NCI-H2081 (cell line): ENCODE measurements at regions not wholly inside any gene's neighbourhood (a gene's known extent, or its start where the extent isn't known, plus 50 kb on each side); places are given as distances from the start of the nearest gene placed in this dataset.
A peak's percentile ranks its signal among the peaks of the same experiment; 100 is the strongest.

Experiments
- DNase-seq, 2 experiments: peaks; one replicate each; lab custom pipeline; 2025; lab: John Stamatoyannopoulos, UW

DNA sequence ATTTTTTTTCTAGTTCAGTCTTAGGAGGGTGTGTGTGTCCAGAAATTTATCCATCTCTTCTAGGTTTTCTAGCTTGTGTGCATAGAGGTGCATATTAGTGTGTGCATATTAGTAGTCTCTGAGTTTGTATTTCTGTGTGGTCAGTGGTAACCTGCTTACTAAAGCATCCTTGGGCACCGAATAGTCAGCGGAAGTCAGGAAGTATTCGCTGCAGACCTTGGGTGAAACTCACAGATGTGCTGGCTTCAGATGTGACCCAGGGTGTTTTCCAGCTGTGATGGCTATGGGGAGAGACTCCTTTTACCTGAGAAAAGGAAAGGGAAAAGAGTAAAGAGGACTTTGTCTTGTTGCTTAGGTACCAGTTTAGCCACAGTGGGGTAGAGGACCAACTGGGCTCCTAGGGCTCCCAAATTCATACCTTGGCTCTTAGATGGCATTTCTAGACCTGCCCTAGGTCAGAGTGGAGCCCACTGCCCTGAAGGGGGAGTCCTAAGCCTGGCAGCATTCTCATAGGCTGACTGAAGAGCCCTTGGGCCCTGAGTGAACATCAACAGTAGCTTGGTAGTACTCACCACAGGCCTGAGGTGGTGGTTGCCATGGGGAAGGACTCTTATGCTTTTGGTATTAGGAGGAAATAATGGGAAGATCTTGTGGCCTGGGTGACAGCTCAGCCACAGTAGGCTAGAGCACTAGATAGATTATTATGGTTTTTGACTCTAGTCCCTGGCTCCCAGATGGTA lies 286.0 kb upstream of the ZPLD1 start:
- no peak for DNase-seq

GRCh38 chr3:102151935-102152334 lies 282.9 kb upstream of the ZPLD1 start:
- DNase-seq, result no peak

GRCh38 chr3:102156426-102156825 lies 278.4 kb upstream of the ZPLD1 start:
- no peak for DNase-seq

GRCh38 chr3:102158080-102158740 lies 276.6 kb upstream of the ZPLD1 start:
- DNase-seq, result no peak

- no peak for DNase-seq
These were observed 274.9 kb upstream of the ZPLD1 start for GRCh38 chr3:102159810-102160451.

DNA sequence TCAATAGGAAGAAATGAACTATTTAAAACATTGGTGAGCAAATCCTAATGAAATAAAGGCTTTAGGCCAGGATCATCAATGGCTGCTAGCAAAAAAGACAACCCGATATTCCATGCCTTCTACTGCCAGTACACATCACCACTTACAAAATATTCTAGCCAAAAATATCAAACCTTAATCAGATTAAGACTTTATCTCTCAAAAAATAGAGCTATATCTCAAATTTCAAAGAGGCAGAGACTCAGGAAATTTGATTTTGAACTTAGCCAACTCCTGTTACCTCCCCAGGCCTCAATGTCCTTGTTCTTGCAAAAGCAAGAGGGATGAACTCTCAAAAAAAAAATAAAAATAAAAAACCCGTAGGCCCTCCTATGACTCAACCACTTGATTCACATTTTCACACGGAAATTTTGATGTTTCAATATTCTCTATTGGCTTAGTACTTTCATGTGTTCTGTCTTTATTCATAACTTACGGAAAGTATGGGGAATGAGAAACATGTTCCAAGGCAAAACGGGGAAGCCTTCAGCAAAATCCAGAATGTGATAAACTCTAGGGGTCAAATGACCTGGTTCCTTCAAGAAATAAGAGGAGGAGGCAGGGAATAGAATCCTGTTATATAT lies 273.3 kb upstream of the ZPLD1 start:
- DNase-seq, result no peak

GRCh38 chr3:102162251-102162650 lies 272.6 kb upstream of the ZPLD1 start:
- no peak for DNase-seq

DNA sequence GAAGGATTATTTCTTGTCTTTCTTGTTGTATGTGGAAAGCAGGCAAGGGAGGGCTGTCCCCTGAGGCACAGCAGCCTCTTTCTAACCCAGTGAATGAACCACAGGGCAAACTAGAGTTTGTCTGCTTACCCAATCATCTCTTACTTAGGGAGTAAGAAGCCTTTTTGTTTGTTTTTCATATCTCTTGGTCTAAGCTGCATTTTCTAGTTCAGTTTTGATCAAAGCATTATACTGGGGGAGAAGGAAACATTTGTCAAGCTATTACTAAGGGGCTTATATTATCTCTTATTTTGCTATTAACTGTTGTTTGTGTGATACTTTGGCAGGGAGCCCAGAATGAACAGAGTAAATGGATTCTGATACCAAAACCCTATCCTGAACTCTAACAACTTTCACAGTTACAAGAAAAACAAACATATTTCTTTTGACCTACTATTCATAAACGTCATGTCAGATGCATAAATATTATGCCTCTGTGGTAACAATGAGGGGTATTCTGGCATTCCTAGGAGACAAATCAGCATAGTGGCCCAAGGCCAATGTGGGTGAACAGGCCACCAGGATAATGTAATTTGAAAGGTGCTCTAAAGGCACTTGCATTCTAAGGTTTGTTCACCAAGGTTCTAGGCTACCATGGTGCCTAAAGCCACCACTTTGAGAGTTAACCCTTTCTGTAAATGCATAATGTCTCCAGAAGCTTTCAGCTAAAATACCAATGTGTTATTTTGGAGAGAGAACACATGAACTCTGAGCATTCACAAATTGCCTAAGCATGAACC lies 271.6 kb upstream of the ZPLD1 start:
- DNase-seq, result no peak

GRCh38 chr3:102163818-102164154 lies 271.0 kb upstream of the ZPLD1 start:
- DNase-seq, result no peak

DNA sequence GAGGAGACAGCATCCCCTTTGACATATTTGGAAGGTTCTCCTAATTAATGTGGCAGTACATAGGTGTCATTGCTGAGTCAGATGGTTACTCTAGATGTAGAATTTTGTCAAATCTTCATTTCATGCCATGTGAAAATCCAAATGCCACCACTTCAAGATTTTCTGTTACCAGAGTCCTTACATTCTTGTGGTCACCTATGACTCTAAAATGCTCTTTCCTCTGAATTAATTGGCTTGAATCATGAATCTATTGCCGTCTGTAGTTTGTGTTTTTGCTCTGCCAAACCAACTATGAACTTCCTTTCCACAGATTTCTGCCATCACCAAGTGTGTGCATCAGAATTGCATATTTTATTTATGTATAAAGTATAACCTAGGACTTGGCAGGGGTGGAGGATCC lies 269.4 kb upstream of the ZPLD1 start:
- no peak for DNase-seq

DNA sequence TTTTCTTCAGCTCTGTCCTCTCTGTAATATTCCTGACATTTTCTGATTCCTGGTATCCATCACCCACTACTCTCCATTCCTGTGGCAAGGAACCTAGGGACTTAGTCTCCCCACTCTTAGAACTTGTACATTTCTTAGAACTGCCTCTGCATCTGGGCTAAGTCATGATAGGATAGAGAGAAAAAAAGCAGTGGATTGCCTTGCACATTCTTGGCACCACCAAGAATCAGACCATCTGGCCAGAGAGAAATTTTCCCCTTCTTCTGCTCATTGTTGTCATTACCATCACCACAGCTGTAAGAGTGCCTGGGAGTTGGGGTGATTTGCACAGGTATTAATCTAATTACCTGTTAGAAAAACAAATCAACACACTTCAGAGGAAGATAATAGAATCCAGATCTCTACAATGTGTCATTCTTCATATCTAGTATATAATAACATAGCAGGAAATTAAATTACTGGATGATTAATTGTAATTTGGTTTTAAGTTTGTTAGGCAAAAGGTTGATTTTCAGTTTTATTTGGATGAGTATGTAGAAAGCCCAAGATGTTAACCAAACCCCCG lies 264.8 kb upstream of the ZPLD1 start:
- no peak for DNase-seq

DNA sequence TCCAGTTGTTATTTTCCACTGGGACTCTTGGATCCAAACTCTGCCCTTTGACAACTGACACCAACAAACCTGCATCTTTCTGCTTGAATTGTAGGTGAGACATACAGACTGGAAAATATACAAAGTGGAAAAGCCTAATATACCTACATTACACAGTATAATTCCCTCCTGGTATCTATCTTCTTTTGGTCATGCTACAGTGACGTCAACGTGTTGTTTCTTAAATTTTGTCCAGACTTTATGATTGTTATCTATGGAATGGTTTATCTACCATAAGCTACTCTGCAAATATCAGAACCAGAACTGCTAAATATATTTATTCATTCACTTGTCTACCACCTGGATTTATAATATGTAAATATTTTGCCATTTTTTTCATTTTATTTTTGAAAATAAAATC lies 264.3 kb upstream of the ZPLD1 start:
- DNase-seq, result no peak

- DNase-seq, result no peak
These were observed 260.5 kb upstream of the ZPLD1 start for GRCh38 chr3:102174312-102174712.

- peak in 1 of 2 experiments; percentile 12 for DNase-seq
These were observed 259.9 kb upstream of the ZPLD1 start for GRCh38 chr3:102174832-102175374.

GRCh38 chr3:102176333-102177050 lies 258.3 kb upstream of the ZPLD1 start:
- no peak for DNase-seq

DNA sequence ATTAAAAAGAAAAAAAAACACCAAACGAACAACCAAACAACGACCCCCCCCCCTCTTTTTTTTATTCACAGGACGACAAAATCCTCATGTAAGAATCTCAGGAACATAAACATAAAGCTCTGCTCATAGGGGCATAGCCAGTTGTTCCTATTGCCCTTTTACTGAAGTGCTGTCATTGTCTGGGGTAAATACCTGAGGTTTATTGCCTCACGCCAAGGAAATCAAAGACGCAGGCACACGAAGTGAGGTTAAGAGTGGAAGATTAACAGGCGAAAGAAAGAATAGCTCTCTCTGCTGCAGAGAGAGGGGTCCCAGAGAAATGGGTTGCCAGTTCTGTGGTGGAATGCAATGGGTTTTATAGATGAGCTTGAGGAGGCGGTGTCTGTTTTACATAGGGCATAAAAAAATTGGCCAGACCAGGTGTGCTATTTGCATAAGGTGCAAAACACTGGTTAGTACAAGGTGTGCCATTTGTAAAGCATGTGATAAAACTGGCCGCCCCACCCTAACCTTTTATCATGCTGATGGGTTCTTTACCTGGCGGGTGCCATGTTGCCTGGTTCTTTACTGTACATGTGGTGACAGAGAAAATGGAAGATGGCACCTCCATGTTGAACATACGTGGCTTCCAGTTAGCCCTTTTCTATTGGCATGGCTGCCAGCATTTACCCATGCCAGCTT lies 257.6 kb upstream of the ZPLD1 start:
- DNase-seq, result no peak

DNA sequence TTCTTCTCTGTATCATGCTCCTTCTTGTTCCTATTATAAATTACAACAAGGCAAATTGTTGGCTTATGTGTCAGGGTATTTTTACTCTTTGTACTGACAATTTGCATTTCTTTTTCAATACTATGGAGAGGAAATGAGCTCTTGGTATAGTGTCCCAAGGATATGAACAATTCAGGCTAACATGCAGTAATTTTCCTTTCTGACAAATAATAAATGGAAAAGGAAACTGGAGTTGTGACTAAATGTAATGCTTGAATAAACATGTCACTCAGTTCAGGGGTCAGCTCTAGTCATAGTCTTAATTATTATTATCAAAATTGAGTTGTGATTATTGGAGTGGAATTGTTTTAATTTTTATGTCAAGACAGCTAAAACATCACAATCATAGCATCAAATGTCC lies 256.0 kb upstream of the ZPLD1 start:
- DNase-seq, result no peak

- no peak for DNase-seq
These were observed 255.3 kb upstream of the ZPLD1 start for GRCh38 chr3:102179326-102180177.

GRCh38 chr3:102180280-102180931 lies 254.4 kb upstream of the ZPLD1 start:
- no peak for DNase-seq
